ENCODE measurements at regions not wholly inside any gene's neighbourhood (a gene's known extent, or its start where the extent isn't known, plus 50 kb on each side); places are given as distances from the start of the nearest gene placed in this dataset.

GRCh38 chr2:217030081-217030480, 170.2 kb upstream of the TNP1 start:
- no peaks in the 10 kb centered on the region for H3K36me3 ChIP-seq (ENCODE audit: control insufficient read depth in 3 of 3, insufficient read depth in 3 of 3, low read length in 3 of 3)

GRCh38 chr2:217028128-217028527, 168.3 kb upstream of the TNP1 start:
- Histone ChIP-seq H3K27ac (ENCODE audit: low read depth, low read length) (no peak overlapping the region), H3K9me3 (ENCODE audit: control insufficient read depth in 3 of 3, low read length in 3 of 3) (no peaks in the 10 kb centered on the region), H3K4me1 (ENCODE audit: control insufficient read depth in 3 of 3, insufficient read depth in 3 of 3, low read length in 3 of 3) (no peaks in the 10 kb centered on the region), H3K36me3 (ENCODE audit: control insufficient read depth in 3 of 3, insufficient read depth in 3 of 3, low read length in 3 of 3) (no peaks in the 10 kb centered on the region), H3K4me3 (ENCODE audit: low read length in 3 of 3) (no peak overlapping the region), H3K27me3 (ENCODE audit: control insufficient read depth in 3 of 3, insufficient read depth in 3 of 3, low read length in 3 of 3) (no peaks in the 10 kb centered on the region), H3K9ac (ENCODE audit: low read depth in 1 of 3, low read length in 3 of 3) (no peak overlapping the region)

More at GRCh38 chr2:217030081-217030480, 170.2 kb upstream of the TNP1 start:
- H3K4me1 ChIP-seq (ENCODE audit: control insufficient read depth in 3 of 3, insufficient read depth in 3 of 3, low read length in 3 of 3): no peaks in the 10 kb centered on the region
- no peaks in the 10 kb centered on the region for H3K9me3 ChIP-seq (ENCODE audit: control insufficient read depth in 3 of 3, low read length in 3 of 3)
- H3K27ac ChIP-seq (ENCODE audit: low read depth, low read length): no peak overlapping the region
- H3K4me3 ChIP-seq (ENCODE audit: low read length in 3 of 3): no peak overlapping the region
- no peak overlapping the region for H3K9ac ChIP-seq (ENCODE audit: low read depth in 1 of 3, low read length in 3 of 3)
- H3K27me3 ChIP-seq (ENCODE audit: control insufficient read depth in 3 of 3, insufficient read depth in 3 of 3, low read length in 3 of 3): no peaks in the 10 kb centered on the region

GRCh38 chr2:217027414-217027813, 167.6 kb upstream of the TNP1 start:
- no peaks in the 10 kb centered on the region for H3K4me1 ChIP-seq (ENCODE audit: control insufficient read depth in 3 of 3, insufficient read depth in 3 of 3, low read length in 3 of 3)
- H3K27me3 ChIP-seq (ENCODE audit: control insufficient read depth in 3 of 3, insufficient read depth in 3 of 3, low read length in 3 of 3): no peaks in the 10 kb centered on the region
- H3K9ac ChIP-seq (ENCODE audit: low read depth in 1 of 3, low read length in 3 of 3): no peak overlapping the region
- no peaks in the 10 kb centered on the region for H3K36me3 ChIP-seq (ENCODE audit: control insufficient read depth in 3 of 3, insufficient read depth in 3 of 3, low read length in 3 of 3)
- H3K4me3 ChIP-seq (ENCODE audit: low read length in 3 of 3): no peak overlapping the region
- no peaks in the 10 kb centered on the region for H3K9me3 ChIP-seq (ENCODE audit: control insufficient read depth in 3 of 3, low read length in 3 of 3)
- no peak overlapping the region for H3K27ac ChIP-seq (ENCODE audit: low read depth, low read length)

- Histone ChIP-seq H3K27ac (ENCODE audit: low read depth, low read length) (no peak overlapping the region), H3K9ac (ENCODE audit: low read depth in 1 of 3, low read length in 3 of 3) (no peak overlapping the region), H3K36me3 (ENCODE audit: control insufficient read depth in 3 of 3, insufficient read depth in 3 of 3, low read length in 3 of 3) (no peaks in the 10 kb centered on the region), H3K9me3 (ENCODE audit: control insufficient read depth in 3 of 3, low read length in 3 of 3) (no peaks in the 10 kb centered on the region), H3K4me1 (ENCODE audit: control insufficient read depth in 3 of 3, insufficient read depth in 3 of 3, low read length in 3 of 3) (no peaks in the 10 kb centered on the region), H3K4me3 (ENCODE audit: low read length in 3 of 3) (no peak overlapping the region), H3K27me3 (ENCODE audit: control insufficient read depth in 3 of 3, insufficient read depth in 3 of 3, low read length in 3 of 3) (no peaks in the 10 kb centered on the region)
Observed at GRCh38 chr2:217026569-217026968, 166.7 kb upstream of the TNP1 start.

- H3K27me3 ChIP-seq (ENCODE audit: control insufficient read depth in 3 of 3, insufficient read depth in 3 of 3, low read length in 3 of 3): no peaks in the 10 kb centered on the region
- no peak overlapping the region for H3K27ac ChIP-seq (ENCODE audit: low read depth, low read length)
- H3K9me3 ChIP-seq (ENCODE audit: control insufficient read depth in 3 of 3, low read length in 3 of 3): no peaks in the 10 kb centered on the region
- no peak overlapping the region for H3K9ac ChIP-seq (ENCODE audit: low read depth in 1 of 3, low read length in 3 of 3)
- H3K36me3 ChIP-seq (ENCODE audit: control insufficient read depth in 3 of 3, insufficient read depth in 3 of 3, low read length in 3 of 3): no peaks in the 10 kb centered on the region
- no peaks in the 10 kb centered on the region for H3K4me1 ChIP-seq (ENCODE audit: control insufficient read depth in 3 of 3, insufficient read depth in 3 of 3, low read length in 3 of 3)
- H3K4me3 ChIP-seq (ENCODE audit: low read length in 3 of 3): no peak overlapping the region
Observed at GRCh38 chr2:217026161-217026560, 166.3 kb upstream of the TNP1 start.

- Histone ChIP-seq H3K27me3 (ENCODE audit: control insufficient read depth in 3 of 3, insufficient read depth in 3 of 3, low read length in 3 of 3) (no peaks in the 10 kb centered on the region), H3K4me1 (ENCODE audit: control insufficient read depth in 3 of 3, insufficient read depth in 3 of 3, low read length in 3 of 3) (no peaks in the 10 kb centered on the region), H3K36me3 (ENCODE audit: control insufficient read depth in 3 of 3, insufficient read depth in 3 of 3, low read length in 3 of 3) (no peaks in the 10 kb centered on the region), H3K9ac (ENCODE audit: low read depth in 1 of 3, low read length in 3 of 3) (no peak overlapping the region), H3K4me3 (ENCODE audit: low read length in 3 of 3) (no peak overlapping the region), H3K9me3 (ENCODE audit: control insufficient read depth in 3 of 3, low read length in 3 of 3) (no peaks in the 10 kb centered on the region), H3K27ac (ENCODE audit: low read depth, low read length) (no peak overlapping the region)
Observed at GRCh38 chr2:217023611-217024010, 163.7 kb upstream of the TNP1 start.

- Histone ChIP-seq H3K27ac (ENCODE audit: low read depth, low read length) (no peak overlapping the region), H3K36me3 (ENCODE audit: control insufficient read depth in 3 of 3, insufficient read depth in 3 of 3, low read length in 3 of 3) (no peaks in the 10 kb centered on the region), H3K9ac (ENCODE audit: low read depth in 1 of 3, low read length in 3 of 3) (no peak overlapping the region), H3K9me3 (ENCODE audit: control insufficient read depth in 3 of 3, low read length in 3 of 3) (no peaks in the 10 kb centered on the region), H3K4me3 (ENCODE audit: low read length in 3 of 3) (no peak overlapping the region), H3K4me1 (ENCODE audit: control insufficient read depth in 3 of 3, insufficient read depth in 3 of 3, low read length in 3 of 3) (no peaks in the 10 kb centered on the region), H3K27me3 (ENCODE audit: control insufficient read depth in 3 of 3, insufficient read depth in 3 of 3, low read length in 3 of 3) (no peaks in the 10 kb centered on the region)
Observed at GRCh38 chr2:217017456-217018252, 157.8 kb upstream of the TNP1 start.

- Histone ChIP-seq H3K27ac (ENCODE audit: low read depth, low read length) (no peak overlapping the region), H3K27me3 (ENCODE audit: control insufficient read depth in 3 of 3, insufficient read depth in 3 of 3, low read length in 3 of 3) (no peaks in the 10 kb centered on the region)
Observed at GRCh38 chr2:217016796-217017419, 157.0 kb upstream of the TNP1 start.

GRCh38 chr2:217014328-217015105, 154.7 kb upstream of the TNP1 start:
- Histone ChIP-seq H3K4me3 (ENCODE audit: low read length in 3 of 3) (no peak overlapping the region), H3K9ac (ENCODE audit: low read depth in 1 of 3, low read length in 3 of 3) (no peak overlapping the region), H3K36me3 (ENCODE audit: control insufficient read depth in 3 of 3, insufficient read depth in 3 of 3, low read length in 3 of 3) (no peaks in the 10 kb centered on the region), H3K9me3 (ENCODE audit: control insufficient read depth in 3 of 3, low read length in 3 of 3) (no peaks in the 10 kb centered on the region), H3K27me3 (ENCODE audit: control insufficient read depth in 3 of 3, insufficient read depth in 3 of 3, low read length in 3 of 3) (no peaks in the 10 kb centered on the region), H3K27ac (ENCODE audit: low read depth, low read length) (no peak overlapping the region), H3K4me1 (ENCODE audit: control insufficient read depth in 3 of 3, insufficient read depth in 3 of 3, low read length in 3 of 3) (no peaks in the 10 kb centered on the region)

More at GRCh38 chr2:217016796-217017419, 157.0 kb upstream of the TNP1 start:
- H3K4me3 ChIP-seq (ENCODE audit: low read length in 3 of 3): no peak overlapping the region
- no peaks in the 10 kb centered on the region for H3K36me3 ChIP-seq (ENCODE audit: control insufficient read depth in 3 of 3, insufficient read depth in 3 of 3, low read length in 3 of 3)
- no peaks in the 10 kb centered on the region for H3K9me3 ChIP-seq (ENCODE audit: control insufficient read depth in 3 of 3, low read length in 3 of 3)
- no peak overlapping the region for H3K9ac ChIP-seq (ENCODE audit: low read depth in 1 of 3, low read length in 3 of 3)
- no peaks in the 10 kb centered on the region for H3K4me1 ChIP-seq (ENCODE audit: control insufficient read depth in 3 of 3, insufficient read depth in 3 of 3, low read length in 3 of 3)

GRCh38 chr2:217013926-217014325, 154.1 kb upstream of the TNP1 start:
- no peak overlapping the region for H3K27ac ChIP-seq (ENCODE audit: low read depth, low read length)
- H3K4me1 ChIP-seq (ENCODE audit: control insufficient read depth in 3 of 3, insufficient read depth in 3 of 3, low read length in 3 of 3): no peaks in the 10 kb centered on the region
- H3K36me3 ChIP-seq (ENCODE audit: control insufficient read depth in 3 of 3, insufficient read depth in 3 of 3, low read length in 3 of 3): no peaks in the 10 kb centered on the region
- H3K9me3 ChIP-seq (ENCODE audit: control insufficient read depth in 3 of 3, low read length in 3 of 3): no peaks in the 10 kb centered on the region
- no peak overlapping the region for H3K9ac ChIP-seq (ENCODE audit: low read depth in 1 of 3, low read length in 3 of 3)
- H3K27me3 ChIP-seq (ENCODE audit: control insufficient read depth in 3 of 3, insufficient read depth in 3 of 3, low read length in 3 of 3): no peaks in the 10 kb centered on the region
- H3K4me3 ChIP-seq (ENCODE audit: low read length in 3 of 3): no peak overlapping the region
